Medulla oblongata (tissue), 1 donor: ENCODE measurements at regions not wholly inside any gene's neighbourhood (a gene's known extent, or its start where the extent isn't known, plus 50 kb on each side); places are given as distances from the start of the nearest gene placed in this dataset.
"Not testable (repeated sequence)": the region's sequence is repeated elsewhere in the genome, so short reads cannot be mapped to it uniquely, and the experiment has no call there.

Experiments
- DNase-seq: peaks from one replicate; pipeline ENCODE4 v3.0.0-alpha.2; 2015; ENCODE audit errors: extremely low spot score

GRCh38 chr20:56766528-56766927, 137.4 kb downstream of the TFAP2C start:
- no peak for DNase-seq

GRCh38 chr20:56769921-56770600, 141.0 kb downstream of the TFAP2C start:
- DNase-seq = no peak

DNA sequence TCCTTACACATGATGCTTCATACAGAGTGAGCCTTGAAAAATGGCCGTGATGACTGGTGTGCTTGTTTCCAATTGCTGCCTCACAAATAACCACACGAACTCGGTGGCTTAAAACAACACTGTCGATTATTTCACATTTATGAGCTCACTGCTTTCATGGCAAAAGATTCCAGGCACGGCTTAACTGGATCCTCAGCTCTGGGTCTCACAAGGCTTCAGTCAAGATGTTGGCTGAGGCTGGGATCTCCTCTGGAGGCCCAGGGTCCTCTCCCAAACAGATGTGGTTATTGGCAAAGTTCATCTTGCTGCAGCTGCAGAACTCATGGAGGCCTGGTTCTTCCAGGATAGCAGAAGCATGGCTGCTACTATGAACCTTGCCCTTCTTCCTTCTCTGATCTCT, 144.6 kb downstream of the TFAP2C start:
- DNase-seq = no peak

DNA sequence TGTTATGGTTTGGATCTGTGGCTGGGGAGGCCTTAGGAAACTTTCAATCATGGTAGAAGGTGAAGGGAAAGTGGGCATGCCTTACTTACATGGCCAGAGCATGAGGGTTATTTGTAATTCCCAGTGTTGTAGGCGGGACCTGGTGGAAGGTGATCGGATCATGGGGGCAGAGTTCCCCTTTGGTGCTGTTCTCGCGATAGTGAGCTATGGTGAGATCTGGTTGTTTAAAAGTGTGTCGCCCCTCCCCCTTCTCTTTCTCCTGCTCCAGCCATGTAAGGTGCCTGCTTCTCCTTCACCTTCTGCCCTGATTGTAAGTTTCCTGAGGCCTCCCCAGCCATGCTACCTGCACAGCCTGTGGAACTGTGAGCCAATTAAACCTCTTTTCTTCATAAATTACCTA, 145.8 kb downstream of the TFAP2C start:
- DNase-seq = no peak

DNA sequence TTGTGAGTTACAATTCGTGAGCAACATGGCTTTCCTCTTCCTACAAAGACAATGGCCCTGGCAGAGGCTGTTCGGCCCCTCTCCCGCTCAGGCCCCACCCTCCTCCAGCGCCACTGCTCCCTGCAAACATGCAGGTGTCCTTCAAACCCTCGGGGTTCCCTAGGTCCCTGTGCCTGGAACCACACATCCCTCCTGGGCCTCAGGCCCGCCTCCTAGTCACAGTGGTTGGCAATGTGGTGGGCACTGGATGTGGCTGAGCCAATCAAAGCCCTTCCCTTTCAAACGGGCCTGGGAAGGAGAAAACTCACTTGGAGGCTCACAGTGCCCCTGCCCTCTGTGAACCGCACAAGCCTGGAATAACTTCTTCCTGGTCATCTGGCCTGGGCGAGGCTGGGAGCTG, 147.2 kb downstream of the TFAP2C start:
- DNase-seq = no peak

DNA sequence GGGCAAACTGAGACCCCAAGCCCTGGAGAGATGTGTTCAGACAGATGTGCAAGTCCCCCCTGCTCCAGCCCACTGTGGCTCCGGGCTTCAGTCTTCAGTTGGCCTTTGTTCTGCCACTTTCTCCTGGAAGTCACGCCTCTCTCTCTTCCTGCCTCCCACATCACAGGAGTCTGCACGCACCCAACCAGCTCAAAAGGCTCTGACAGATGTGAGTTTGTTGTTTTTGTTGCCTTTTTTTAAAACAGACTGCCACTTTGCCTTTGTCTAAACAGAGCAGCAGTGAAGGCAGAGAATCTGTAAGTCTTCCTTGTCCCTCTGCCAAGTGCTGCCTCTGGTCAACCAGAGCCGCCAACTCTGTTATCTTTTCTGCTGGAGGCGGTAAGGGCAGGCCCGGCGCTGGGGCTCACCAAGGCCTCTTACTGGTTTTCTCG, 149.7 kb downstream of the TFAP2C start:
- peak; percentile 5 for DNase-seq

GRCh38 chr20:56779452-56780143, 150.5 kb downstream of the TFAP2C start:
- DNase-seq = no peak

GRCh38 chr20:56780266-56780665, 151.2 kb downstream of the TFAP2C start:
- no peak for DNase-seq

GRCh38 chr20:56781108-56781739, 152.1 kb downstream of the TFAP2C start:
- DNase-seq = no peak

GRCh38 chr20:56781987-56782560, 153.0 kb downstream of the TFAP2C start:
- not testable (repeated sequence) for DNase-seq

- DNase-seq = not testable (repeated sequence)
Observed at GRCh38 chr20:56782814-56783213, 153.7 kb downstream of the TFAP2C start.

DNA sequence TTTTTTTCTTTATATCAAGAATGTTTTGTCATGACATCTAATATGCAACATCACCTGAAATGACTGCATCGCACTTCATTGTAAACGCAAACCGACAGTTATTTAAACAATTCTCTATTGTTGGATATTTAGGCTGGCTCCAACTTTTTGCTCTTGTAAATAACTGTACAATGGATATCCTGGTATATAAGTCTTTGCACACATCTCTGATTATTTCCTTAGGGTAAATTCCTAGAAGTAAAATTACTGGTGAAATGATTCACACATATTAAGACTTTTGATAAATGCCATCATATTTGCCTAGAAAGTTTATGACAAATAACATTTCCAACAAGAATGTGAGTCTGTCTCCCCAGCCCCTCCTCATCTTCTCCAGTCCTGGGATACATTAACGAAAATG, 154.7 kb downstream of the TFAP2C start:
- no peak for DNase-seq

DNA sequence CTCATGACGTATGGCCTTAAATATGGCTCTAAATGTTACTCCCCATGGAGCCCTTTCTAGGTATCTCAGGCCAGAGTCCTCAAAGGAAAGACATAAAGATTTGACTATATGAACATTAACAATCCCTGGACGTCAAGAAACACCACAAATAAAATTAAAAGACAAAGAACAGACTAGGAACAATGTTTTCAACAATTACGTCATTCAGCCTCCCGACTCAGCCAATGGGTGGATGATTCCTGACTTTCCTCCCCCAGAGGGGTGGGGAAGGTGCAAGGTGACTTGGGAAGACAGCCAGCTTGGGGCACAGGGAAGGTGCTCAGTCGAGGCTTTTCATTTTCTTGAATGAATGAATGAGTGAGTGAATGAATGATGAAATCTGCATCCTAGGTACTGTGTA, 157.4 kb downstream of the TFAP2C start:
- no peak for DNase-seq

DNA sequence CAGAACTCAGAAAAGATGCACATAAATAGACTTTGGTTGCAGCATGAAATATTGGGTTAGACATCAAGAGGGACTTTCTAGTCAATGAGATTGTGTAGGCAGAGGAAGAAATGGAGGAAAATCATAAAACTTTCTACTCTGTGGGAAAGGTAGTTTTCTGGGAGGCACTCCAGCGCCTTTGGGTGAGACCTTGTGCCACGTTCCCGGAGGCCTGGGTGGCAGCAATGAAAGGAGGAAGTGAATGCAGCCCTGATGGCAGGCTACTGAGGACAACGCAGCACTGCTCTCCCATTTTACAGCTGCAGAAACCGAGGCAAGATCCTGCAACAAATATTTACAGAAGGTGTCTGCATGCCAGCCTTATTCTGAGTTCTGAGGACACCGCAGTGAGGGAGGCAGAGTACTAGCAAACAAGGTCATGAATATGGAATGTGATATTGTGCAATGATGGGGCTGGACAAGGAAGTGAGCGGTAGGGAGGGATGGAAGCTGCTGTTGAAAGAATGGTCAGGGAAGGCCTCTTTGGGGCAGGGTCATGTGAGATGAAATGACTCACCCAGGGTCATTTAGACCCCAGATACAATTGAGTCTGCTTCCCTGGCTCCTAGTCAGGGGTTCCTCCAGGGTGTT, 159.1 kb downstream of the TFAP2C start:
- DNase-seq = no peak

DNA sequence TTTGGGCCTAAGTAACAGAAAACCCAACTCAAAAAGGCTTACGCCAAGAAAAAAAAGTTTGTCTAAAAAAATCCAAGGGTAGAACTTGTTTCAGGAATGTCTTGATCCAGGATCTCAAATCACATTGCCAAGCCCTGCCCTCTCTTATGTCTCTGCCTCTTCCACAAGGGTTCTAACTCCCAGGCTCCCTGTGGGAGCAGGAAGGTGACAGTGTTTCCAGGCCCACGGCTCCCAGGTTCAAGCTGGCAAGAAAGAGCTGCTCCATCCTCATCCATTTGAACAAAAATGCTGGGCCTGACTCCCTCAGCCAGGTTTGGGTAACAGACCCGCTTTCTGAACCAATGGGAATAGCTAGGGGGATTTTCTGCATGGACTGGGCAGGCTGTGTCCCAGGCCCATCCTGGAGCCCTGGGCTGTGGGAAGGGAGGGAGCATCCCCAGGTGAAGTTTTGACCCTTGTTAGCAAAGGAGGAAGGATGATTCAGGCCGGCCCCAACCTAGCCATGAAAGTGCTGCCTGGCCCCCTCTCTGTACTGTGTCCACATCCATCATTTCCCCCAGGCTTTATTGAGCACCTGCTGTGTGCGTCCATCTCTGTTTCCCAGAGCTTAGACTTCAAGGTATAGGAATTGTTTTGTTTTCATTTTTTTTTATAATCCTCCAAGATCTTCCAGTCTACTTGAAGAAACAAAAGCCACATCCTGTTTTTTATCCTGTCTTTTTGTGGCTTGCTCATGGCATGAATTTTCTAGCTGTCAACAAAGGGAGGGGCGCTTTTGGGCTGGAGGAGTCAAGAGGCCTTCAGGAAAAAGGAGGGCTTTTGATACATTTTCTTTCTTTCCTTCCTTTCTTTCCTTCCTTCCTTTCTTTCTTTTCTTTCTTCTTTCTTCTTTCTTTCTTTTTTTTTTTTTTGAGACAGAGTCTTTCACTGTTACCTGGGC, 159.8 kb downstream of the TFAP2C start:
- no peak for DNase-seq

- DNase-seq = no peak
Observed at GRCh38 chr20:56793916-56794315, 164.8 kb downstream of the TFAP2C start.

DNA sequence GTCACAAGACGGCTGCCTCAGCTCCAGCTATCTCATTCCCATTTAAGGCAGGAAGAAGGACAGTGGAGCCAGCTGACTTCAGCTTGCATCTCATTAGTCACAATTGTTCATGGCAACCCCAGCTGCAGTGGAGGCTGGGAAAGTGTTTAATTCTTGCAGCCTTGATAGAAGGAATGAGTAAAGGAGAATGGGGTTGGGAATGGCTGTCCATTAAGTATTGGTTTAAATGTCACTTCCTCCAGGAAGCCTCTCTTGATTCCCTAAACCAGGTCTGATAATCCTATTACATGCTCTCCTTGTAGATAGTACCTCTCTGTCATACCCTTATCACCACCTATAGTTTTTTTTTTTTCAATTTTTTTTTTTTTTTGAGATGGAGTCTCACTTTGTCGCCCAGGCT, 166.4 kb downstream of the TFAP2C start:
- no peak for DNase-seq

- DNase-seq = no peak
Observed at GRCh38 chr20:56796345-56796744, 167.2 kb downstream of the TFAP2C start.

DNA sequence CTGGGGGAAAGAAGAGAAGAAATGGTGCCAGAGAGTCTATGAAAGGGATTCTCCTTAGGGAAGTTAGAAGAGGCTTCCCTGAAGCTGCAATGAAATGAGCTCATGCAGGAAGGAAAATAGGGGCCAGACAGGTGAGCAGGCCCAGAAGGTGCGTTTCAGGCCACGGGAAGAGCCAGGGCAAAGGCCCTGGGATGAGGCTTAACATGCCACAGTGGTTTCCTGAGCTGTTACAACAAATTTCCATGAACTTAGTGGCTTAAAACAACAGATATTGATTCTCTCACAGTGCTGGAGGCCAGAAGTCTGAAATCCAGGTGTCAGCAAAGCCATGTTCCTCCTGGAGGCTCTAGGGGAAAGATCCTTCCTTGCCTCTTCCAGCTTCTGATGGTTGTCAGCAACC, 167.9 kb downstream of the TFAP2C start:
- DNase-seq = no peak

DNA sequence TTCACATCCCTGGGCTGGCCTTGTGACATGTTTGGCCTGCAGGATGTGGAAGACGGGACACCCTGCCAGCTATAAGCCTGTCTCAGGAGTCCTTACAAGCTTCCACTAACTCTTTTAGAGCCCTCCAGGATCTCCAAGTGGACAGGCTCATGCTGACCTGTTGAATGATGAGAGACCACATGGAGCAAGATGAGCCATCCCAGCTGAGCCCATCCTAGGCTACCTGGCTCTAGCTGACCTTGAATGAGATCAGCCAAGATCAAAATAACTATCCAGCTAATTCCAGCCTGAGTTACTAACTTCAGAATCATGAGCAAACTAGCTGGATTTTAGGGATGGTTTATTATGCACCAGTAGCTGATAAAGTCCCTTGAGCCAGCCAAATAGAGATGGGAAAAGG, 169.5 kb downstream of the TFAP2C start:
- no peak for DNase-seq

- DNase-seq = no peak
Observed at GRCh38 chr20:56799187-56799586, 170.1 kb downstream of the TFAP2C start.
